GM19025 (cell line): ENCODE measurements at regions not wholly inside any gene's neighbourhood (a gene's known extent, or its start where the extent isn't known, plus 50 kb on each side); places are given as distances from the start of the nearest gene placed in this dataset.
"Not testable (repeated sequence)": the region's sequence is repeated elsewhere in the genome, so short reads cannot be mapped to it uniquely, and the experiment has no call there.

Experiments used
- ATAC-seq: cut with Tn5 transposase; IDR thresholded peaks from one replicate; pipeline ENCODE4 v1.9.1; 2021; ENCODE audit warnings: mild to moderate bottlenecking, low read depth, moderate library complexity; ENCODE audit not compliant: unreplicated experiment

- no peak for ATAC-seq
These were observed 491.0 kb upstream of the C9orf72 start for GRCh38 chr9:28064241-28064815.

DNA sequence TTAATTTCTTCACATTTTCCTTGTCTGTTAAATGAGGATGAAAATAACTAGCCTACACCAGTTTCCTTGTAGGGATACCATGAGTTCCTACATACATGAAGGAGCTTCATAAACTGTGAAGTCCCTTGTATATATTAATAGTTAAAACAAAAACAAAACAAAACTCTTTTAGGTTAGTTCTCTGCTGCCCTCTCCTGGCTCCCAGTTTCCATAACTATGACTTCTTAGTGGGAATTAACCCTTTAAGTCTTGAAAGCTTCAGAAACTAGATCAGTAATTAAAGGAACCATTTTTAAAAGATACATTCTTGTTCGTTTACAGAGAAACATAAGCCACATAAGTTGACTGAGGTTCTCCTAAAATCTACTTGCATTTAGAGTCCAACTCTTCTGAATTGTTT is 500.0 kb upstream of the C9orf72 start:
- ATAC-seq = no peak

DNA sequence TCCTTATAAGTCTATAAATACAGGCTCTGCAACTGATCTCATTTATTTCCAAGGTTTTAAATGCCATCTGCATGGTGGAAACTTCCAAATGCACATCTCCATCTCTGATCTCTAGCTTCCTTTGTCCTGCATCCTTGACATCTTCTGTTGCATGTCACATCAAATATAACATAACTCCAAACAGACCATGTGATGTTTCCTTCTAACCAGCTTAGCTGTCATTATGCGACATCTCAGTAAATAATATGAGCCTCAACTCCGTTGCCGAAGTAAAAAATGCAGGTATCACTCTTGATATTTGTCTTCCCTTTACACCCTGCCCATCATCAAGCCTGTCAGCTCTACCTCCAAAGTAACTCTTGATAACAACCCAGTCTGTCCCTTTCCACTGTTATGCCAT is 506.4 kb upstream of the C9orf72 start:
- ATAC-seq = no peak

DNA sequence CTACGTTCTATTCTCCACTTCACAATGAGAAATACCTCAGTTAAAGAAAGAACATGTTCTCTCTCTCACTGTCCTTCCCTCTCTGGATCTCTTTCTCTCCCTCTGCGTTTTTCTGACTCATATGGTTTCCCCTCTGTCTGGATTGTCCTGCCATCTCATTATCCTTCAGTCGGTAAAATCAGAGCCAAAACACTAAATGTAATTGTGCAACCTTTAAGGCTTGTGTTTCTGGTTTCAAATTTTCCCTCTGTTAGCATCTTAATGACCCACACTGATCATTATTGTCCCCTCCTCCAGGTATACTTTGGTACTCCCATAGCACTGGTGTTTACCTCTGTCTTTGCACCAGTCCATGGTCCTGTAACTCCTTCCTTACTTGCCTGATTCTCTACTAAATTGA is 509.4 kb upstream of the C9orf72 start:
- ATAC-seq = no peak

DNA sequence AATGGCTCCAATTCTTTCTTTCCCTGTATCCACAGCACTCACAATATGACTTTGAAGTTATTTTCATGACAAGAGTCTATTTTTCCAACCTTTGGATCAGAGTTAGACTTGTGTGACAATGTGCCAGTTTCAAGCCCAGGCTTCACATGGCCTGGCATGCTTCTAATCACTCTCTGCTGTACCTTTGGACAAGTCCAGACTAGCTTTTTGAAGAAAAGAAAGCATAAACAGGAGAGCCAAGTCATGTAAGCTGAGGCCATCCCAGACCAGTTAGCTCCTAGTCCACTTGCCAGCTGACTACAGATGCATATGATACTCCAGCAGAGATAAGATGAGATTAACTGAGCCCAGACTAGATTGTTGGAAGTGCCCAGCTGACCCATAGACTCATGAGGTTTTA is 513.6 kb upstream of the C9orf72 start:
- ATAC-seq = no peak

GRCh38 chr9:28092981-28093936 is 520.0 kb upstream of the C9orf72 start:
- no peak for ATAC-seq

DNA sequence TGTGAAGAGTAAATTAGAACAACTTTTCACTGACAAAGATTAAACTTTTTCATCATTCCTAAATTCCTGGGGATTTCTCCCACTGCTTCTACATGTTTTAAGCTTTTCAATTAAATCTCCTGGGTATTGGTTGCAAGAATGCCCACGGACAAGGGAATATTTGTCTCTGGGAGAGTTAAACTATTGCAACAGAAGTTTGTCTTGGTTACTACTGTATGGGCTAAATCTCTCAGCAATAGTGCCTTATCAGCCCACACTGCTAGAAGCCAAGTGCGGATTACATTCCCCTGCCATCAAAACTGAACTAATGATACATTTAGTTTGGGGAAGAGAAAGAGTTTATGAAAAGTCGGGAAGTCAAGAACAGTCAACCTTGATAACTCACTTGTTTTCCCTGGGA is 528.2 kb upstream of the C9orf72 start:
- ATAC-seq = no peak

DNA sequence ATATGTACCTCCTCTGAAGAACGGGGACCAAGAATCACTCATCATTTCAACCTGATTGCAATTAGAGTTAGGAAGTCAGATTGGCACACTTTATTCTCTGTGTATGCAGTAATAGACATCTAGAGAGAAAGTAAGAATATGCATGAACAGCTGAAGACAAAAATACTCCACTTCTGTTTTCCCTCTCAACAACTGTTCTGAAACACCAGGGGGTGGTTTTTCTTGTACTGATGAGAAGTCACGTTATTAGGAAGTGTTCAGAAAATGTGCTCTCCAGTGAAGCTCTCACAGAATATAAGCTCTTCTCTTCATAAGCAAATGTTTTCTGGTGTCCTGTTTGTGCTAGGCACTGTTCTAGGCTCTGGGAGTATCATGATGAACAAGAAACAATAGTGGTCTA is 531.7 kb upstream of the C9orf72 start:
- no peak for ATAC-seq

GRCh38 chr9:28120184-28120583 is 546.9 kb upstream of the C9orf72 start:
- no peak for ATAC-seq

DNA sequence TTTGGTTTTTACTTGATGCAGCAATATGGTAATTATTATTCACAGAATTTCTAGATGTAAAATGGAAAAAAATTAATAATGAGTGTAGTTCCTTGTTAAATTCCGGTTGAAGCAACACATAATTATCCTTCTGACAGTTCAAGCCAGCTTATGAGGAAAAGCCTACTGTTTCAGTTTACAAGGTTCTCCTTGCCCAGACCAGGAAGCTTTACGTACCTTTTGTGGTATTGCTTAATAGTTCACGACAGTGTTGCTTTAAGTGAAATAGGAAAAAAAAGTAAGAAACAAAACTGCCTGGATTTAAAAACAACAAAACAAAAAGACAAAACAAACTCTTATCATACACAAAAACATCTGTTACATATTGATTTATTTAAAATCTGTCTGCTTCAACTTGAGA is 547.3 kb upstream of the C9orf72 start:
- no peak for ATAC-seq

DNA sequence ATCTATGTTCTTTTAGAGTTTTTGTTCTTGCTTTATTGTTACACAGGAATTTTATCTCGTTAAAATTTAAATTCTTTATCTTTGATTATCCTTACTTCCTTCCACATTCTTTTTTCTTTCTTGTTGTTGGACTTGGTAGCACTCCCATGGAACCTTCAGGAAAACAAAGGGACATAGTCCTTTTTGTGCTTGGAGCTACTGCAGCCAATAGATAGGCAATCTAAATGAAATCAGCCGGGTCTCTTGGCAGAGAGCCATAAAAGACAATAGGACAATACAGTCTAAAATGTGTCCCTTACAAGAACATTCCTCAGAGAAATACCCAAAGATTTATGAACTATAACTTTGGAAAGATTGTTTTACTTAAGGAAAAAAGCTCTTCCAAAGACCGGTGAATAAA is 548.1 kb upstream of the C9orf72 start:
- no peak for ATAC-seq

GRCh38 chr9:28124917-28125316 is 551.6 kb upstream of the C9orf72 start:
- no peak for ATAC-seq

- no peak for ATAC-seq
These were observed 553.8 kb upstream of the C9orf72 start for GRCh38 chr9:28127101-28127500.

- no peak for ATAC-seq
These were observed 561.2 kb upstream of the C9orf72 start for GRCh38 chr9:28134446-28134976.

- no peak for ATAC-seq
These were observed 562.3 kb upstream of the C9orf72 start for GRCh38 chr9:28135549-28135948.

- no peak for ATAC-seq
These were observed 562.8 kb upstream of the C9orf72 start for GRCh38 chr9:28136113-28136512.

DNA sequence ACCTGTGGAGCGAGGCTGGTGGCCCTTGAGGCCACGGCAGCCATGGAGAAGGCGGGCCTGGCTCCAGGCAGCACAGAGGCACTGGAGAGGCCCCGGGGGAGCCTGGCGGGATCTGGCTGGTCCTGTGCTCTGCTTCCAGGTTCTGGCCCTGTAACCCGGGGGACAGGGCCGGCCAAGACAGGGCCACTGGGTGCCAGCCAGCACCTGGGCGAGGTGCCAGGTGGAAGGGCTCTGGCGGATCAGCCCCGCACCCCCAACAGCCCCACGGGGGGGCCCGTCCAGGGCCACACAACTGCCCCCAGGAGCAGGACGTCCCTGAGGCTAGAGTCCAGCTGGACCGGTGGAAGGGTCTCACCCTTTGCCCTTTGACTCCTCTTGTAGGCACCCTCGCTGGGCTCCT is 574.1 kb upstream of the C9orf72 start:
- ATAC-seq = not testable (repeated sequence)

DNA sequence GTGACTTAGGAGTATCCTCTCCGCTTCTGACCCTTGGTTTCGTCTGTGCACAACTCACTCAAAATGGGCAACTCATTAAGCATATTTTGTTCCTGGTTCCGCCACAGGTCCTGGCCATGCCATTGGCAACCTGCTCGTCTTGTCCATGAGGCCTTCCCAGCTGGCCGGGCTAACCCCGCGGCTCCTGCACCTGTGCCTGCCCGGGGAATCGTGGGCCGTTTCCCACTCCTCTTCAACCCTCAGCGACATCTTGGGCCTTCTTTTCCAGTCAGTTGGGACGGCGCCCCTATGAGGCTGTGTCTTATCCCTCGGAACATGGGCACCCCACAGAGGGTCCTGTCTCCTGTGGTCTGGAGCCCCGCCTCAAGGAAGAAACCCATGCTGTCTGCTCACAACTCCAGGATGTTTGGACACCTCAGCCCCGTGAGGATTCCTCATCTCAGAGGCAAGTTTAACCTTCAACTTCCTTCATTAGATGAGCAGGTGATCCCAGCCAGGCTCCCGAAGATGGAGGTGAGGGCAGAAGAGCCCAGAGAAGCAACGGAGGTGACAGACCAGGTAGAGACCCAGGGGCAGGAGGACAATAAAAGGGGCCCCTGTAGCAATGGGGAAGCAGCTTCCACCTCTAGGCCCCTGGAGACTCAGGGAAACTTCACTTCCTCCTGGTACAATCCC is 574.8 kb upstream of the C9orf72 start:
- not testable (repeated sequence) for ATAC-seq

GRCh38 chr9:28149361-28150050 is 576.2 kb upstream of the C9orf72 start:
- not testable (repeated sequence) for ATAC-seq

DNA sequence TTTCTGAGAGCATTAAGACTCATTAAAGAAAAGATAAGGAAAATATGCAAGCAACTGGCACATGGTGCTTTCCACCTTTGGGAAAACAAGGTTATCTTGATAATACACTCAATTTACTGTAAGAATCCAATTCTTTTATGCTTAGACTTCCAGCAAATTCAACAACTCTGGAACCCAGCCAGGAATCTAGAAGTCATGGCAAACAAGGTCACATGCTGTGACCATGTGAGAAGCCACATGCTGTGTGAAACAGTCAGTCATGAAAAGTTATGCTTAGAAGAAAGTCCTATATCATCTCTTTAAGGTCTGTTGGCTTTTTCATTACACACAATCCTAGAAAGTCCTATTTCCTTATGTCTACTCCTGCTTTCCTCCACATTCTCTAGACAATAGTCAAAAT is 581.8 kb upstream of the C9orf72 start:
- ATAC-seq = no peak

DNA sequence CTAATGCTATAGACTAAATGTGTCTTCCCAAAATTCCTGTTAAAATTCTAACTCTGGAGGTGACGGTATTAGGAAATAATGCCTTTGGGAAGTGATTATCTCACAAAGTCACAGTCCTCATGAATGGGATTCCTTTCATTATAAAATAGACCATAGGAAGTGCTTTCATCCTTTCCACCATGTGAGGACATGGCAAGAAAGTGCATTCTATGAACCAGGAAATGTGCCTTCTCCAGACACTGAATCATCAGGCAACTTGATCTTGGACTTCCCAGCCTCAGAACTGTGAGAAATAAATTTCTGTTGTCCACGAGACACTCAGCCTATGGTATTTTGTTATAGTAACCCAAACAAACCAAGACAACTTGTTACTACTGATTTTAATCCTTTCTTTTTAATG is 582.4 kb upstream of the C9orf72 start:
- ATAC-seq = no peak
